ENCODE measurements at regions not wholly inside any gene's neighbourhood (a gene's known extent, or its start where the extent isn't known, plus 50 kb on each side); places are given as distances from the start of the nearest gene placed in this dataset.

DNA sequence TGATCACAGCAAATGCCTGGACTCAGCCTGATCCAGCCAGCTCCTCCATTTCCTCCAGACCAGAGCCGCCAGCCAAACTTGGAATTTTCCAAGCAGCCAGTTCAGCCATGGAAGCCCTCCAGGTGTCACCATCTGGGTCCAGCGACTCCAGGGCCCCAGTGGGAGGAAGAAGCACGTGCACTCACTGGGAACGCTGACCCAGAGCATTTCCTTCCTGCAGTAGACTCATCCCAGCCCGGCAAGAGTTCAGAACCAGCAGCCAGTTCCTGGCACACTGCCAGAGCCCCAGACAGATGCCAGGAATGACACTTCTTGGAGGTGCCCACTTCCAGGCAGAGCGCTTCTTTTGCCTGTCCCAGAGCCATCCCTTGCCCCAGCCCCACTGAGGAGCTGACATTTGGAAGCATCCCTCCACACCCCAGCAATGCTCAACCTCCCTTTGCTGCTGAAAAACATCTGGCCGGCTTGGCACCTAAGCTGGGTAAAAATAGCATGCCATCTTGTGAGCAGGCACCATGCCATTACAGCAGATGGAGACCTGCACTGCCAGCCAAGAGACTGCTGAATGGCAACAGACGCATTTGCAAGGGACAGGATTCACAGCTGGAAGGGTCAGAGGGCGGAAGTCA lies 460.3 kb upstream of the PROK2 start:
- Mint-ChIP-seq H3K27ac (no peak overlapping the region), H3K9me3 (no peaks in the 10 kb centered on the region), H3K36me3 (ENCODE audit: low read depth) (no peaks in the 10 kb centered on the region), H3K27me3 (ENCODE audit: low read depth) (peaks cover 3% of the 10 kb centered on the region), H3K4me1 (ENCODE audit: low read depth) (no peaks in the 10 kb centered on the region), H3K4me3 (no peak overlapping the region)
- no peak for DNase-seq (ENCODE audit: low spot score)

DNA sequence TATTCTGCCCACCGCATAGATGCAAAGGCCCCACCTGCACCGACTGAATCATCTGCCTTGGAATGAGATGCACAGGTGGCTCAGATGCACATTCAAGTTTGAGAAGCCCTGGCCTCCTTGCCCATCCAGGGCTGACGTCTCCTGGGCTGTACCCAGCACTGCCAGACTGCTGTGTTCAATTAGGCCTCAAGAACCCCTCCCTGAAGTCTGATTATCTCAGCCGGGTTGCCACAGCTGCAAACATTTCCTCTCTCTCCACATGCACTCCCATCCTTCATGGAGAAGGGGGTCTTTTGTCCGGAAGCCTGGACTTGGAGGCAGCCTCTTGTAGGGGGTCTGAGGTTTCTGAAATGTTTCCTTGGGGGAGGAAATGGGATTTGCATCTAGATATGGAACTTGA lies 459.4 kb upstream of the PROK2 start:
- H3K27ac Mint-ChIP-seq = no peak overlapping the region
- DNase-seq (ENCODE audit: low spot score) = no peak
- H3K4me1 Mint-ChIP-seq (ENCODE audit: low read depth) = no peaks in the 10 kb centered on the region
- no peaks in the 10 kb centered on the region for H3K27me3 Mint-ChIP-seq (ENCODE audit: low read depth)
- H3K4me3 Mint-ChIP-seq = no peak overlapping the region
- H3K36me3 Mint-ChIP-seq (ENCODE audit: low read depth) = no peaks in the 10 kb centered on the region
- H3K9me3 Mint-ChIP-seq = no peaks in the 10 kb centered on the region

GRCh38 chr3:72242326-72242725 lies 457.4 kb upstream of the PROK2 start:
- H3K9me3 Mint-ChIP-seq = no peaks in the 10 kb centered on the region
- no peak for DNase-seq (ENCODE audit: low spot score)
- H3K4me3 Mint-ChIP-seq = no peak overlapping the region
- no peaks in the 10 kb centered on the region for H3K36me3 Mint-ChIP-seq (ENCODE audit: low read depth)
- H3K27me3 Mint-ChIP-seq (ENCODE audit: low read depth) = no peaks in the 10 kb centered on the region
- H3K27ac Mint-ChIP-seq = no peak overlapping the region
- H3K4me1 Mint-ChIP-seq (ENCODE audit: low read depth) = no peaks in the 10 kb centered on the region

- no peak for DNase-seq (ENCODE audit: low spot score)
- Mint-ChIP-seq H3K27ac (no peak overlapping the region), H3K9me3 (no peaks in the 10 kb centered on the region), H3K27me3 (ENCODE audit: low read depth) (peaks cover 5% of the 10 kb centered on the region), H3K36me3 (ENCODE audit: low read depth) (no peaks in the 10 kb centered on the region), H3K4me3 (no peak overlapping the region), H3K4me1 (ENCODE audit: low read depth) (no peaks in the 10 kb centered on the region)
Measured at GRCh38 chr3:72241525-72241924, 456.6 kb upstream of the PROK2 start.

GRCh38 chr3:72240531-72240930 lies 455.6 kb upstream of the PROK2 start:
- DNase-seq (ENCODE audit: low spot score) = no peak
- Mint-ChIP-seq H3K4me3 (no peak overlapping the region), H3K27me3 (ENCODE audit: low read depth) (peaks cover 9% of the 10 kb centered on the region), H3K9me3 (no peaks in the 10 kb centered on the region), H3K4me1 (ENCODE audit: low read depth) (no peaks in the 10 kb centered on the region), H3K36me3 (ENCODE audit: low read depth) (no peaks in the 10 kb centered on the region), H3K27ac (no peak overlapping the region)

DNA sequence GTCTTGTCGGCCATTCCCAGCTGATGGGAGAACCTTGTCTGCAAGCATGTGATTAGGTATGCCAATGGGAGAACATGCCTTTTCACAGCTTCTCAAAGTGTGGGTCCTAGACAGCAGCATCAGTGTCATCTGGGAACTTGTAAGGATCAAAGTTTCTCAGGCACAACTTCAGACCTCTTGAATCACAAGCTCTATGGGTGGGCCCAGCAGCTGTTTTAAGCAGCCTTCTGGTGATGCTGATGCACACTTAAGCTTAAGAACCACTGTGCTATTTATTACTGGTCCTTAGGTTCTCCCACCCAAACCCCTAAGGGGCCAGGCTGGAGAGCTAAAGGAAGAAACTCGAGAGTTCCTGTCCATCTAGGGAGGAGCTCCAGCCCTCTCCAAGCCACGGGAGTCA lies 453.9 kb upstream of the PROK2 start:
- no peaks in the 10 kb centered on the region for H3K36me3 Mint-ChIP-seq (ENCODE audit: low read depth)
- no peak overlapping the region for H3K27ac Mint-ChIP-seq
- no peak for DNase-seq (ENCODE audit: low spot score)

DNA sequence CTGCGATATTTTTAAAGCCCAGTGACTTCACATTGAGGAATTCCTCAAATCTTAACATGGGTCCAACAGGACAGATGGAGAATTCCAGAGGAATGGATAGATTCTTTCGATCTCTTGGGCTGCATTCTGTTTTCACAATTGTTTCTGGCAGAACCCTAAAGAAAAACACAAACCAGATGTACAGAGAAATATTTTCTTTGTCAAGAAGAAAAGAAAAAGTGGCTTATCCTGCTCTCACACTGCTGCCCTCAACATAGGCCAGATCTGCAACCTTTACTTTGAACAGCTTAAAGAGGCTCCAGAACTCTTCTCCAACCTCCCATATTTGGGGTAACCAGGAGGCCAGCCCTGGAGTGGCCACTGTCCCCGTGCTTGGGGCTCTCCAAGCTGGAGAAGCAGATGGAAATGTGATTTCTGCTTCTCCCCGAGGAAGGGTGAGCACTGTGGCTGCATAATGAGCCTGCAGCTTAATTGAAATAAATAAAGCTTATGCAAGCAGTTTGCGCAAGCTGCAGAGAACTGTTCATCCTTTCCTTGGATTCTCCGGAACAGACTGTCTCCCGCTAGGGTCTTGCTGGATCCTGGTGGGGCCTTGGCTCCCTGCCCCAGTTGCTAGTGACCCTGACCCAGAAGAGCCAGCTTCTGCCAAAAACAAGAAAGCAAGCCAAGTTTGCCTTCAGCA lies 453.2 kb upstream of the PROK2 start:
- peaks cover 9% of the 10 kb centered on the region for H3K27me3 Mint-ChIP-seq (ENCODE audit: low read depth)
- H3K9me3 Mint-ChIP-seq = no peaks in the 10 kb centered on the region
- no peaks in the 10 kb centered on the region for H3K36me3 Mint-ChIP-seq (ENCODE audit: low read depth)

More for the DNA sequence above, 453.9 kb upstream of the PROK2 start:
- H3K4me1 Mint-ChIP-seq (ENCODE audit: low read depth) = no peaks in the 10 kb centered on the region
- no peak overlapping the region for H3K4me3 Mint-ChIP-seq
- peaks cover 9% of the 10 kb centered on the region for H3K27me3 Mint-ChIP-seq (ENCODE audit: low read depth)
- H3K9me3 Mint-ChIP-seq = no peaks in the 10 kb centered on the region

DNA sequence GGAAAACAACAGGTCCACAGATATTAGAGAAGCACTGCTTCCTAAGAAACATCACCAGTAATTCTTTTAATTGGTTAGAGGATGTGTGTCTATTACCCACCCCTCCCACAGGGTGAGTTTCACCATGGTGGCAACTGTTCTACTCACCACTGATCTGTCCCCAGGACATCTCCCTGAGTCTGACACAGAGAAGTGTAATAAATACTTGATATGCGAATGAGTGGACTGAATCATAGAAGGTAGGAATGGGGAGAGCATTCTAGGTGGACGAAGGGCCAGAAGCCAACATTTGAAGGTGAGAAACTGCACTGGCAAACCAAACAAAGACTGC lies 452.7 kb upstream of the PROK2 start:
- Mint-ChIP-seq H3K27me3 (ENCODE audit: low read depth) (peaks cover 9% of the 10 kb centered on the region), H3K27ac (no peak overlapping the region), H3K4me3 (no peak overlapping the region), H3K4me1 (ENCODE audit: low read depth) (no peaks in the 10 kb centered on the region), H3K36me3 (ENCODE audit: low read depth) (no peaks in the 10 kb centered on the region), H3K9me3 (no peaks in the 10 kb centered on the region)
- DNase-seq (ENCODE audit: low spot score) = no peak

More for the DNA sequence above, 453.2 kb upstream of the PROK2 start:
- Mint-ChIP-seq H3K4me1 (ENCODE audit: low read depth) (no peaks in the 10 kb centered on the region), H3K4me3 (no peak overlapping the region), H3K27ac (no peak overlapping the region)
- no peak for DNase-seq (ENCODE audit: low spot score)

DNA sequence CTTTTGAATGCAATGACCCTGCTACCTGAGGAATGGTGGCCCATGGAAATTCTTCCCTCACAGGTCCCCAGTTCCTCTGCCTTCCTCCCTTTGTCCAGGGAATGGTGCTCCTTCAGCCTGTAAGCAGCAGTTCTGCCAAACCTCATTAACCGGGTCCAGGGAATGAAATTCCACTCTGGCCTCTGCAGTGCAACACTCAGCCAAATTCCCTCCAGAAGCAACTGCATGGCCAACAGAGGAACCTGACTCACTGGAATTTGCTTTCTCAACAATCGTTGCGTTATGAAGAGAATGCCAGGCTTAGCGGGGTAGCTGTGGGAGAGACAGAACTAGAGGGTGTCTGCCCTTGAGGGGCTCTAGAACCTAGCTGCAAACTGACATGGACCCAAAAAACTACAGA lies 449.4 kb upstream of the PROK2 start:
- DNase-seq (ENCODE audit: low spot score) = no peak

GRCh38 chr3:72233571-72233970 lies 448.6 kb upstream of the PROK2 start:
- DNase-seq (ENCODE audit: low spot score) = no peak
- Mint-ChIP-seq H3K4me1 (ENCODE audit: low read depth) (no peaks in the 10 kb centered on the region), H3K4me3 (no peak overlapping the region), H3K27ac (no peak overlapping the region), H3K9me3 (no peaks in the 10 kb centered on the region), H3K27me3 (ENCODE audit: low read depth) (peaks cover 18% of the 10 kb centered on the region), H3K36me3 (ENCODE audit: low read depth) (no peaks in the 10 kb centered on the region)

More for the DNA sequence above, 449.4 kb upstream of the PROK2 start:
- Mint-ChIP-seq H3K9me3 (no peaks in the 10 kb centered on the region), H3K36me3 (ENCODE audit: low read depth) (no peaks in the 10 kb centered on the region), H3K27me3 (ENCODE audit: low read depth) (peaks cover 18% of the 10 kb centered on the region), H3K4me3 (no peak overlapping the region), H3K27ac (no peak overlapping the region), H3K4me1 (ENCODE audit: low read depth) (no peaks in the 10 kb centered on the region)

DNA sequence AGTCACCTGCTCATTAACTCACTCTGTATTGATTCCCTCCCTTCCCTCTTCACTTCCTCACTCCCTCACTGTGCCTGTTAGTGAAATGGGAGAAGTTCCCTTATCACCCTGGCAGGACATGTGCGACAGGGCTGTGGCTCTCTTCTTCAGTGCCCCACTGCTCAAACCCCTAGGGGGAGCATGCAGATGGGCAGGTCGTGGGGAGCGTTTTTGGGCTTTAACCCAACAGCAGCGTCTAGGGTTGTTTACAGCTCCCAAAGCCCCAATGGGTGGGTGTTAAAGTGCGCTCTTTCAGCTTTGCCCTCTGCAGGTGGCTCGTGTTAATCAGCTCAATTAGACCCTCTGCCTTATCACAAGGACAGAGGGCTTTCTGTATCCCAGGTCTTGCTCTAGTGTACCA lies 447.8 kb upstream of the PROK2 start:
- DNase-seq (ENCODE audit: low spot score) = no peak
- H3K9me3 Mint-ChIP-seq = no peaks in the 10 kb centered on the region
- H3K4me3 Mint-ChIP-seq = no peak overlapping the region
- no peak overlapping the region for H3K27ac Mint-ChIP-seq
- H3K36me3 Mint-ChIP-seq (ENCODE audit: low read depth) = no peaks in the 10 kb centered on the region
- H3K27me3 Mint-ChIP-seq (ENCODE audit: low read depth) = peaks cover 18% of the 10 kb centered on the region
- peaks cover 2% of the 10 kb centered on the region for H3K4me1 Mint-ChIP-seq (ENCODE audit: low read depth)

DNA sequence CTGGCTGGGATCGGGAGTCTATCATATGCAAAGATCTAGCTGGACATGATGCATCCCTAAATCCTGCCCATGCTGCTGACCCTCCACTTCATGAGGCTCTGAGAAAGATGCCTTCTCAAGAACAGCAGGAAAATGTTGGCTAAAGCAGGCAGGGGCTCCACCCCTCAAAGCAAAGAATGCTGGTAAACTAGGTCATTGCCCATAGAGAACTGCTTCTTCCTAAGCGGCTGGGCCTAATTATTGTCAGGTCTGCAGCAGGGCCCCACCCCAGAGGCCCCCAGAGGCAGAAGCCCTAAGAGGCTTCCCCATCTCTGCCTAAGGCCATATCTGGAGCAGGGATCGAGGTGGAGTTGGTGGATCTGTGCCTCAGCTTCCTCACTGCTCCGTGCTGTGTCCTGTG lies 447.4 kb upstream of the PROK2 start:
- Mint-ChIP-seq H3K4me3 (no peak overlapping the region), H3K4me1 (ENCODE audit: low read depth) (peaks cover 4% of the 10 kb centered on the region), H3K27ac (no peak overlapping the region), H3K36me3 (ENCODE audit: low read depth) (peaks cover under 1% of the 10 kb centered on the region), H3K9me3 (no peaks in the 10 kb centered on the region), H3K27me3 (ENCODE audit: low read depth) (peaks cover 18% of the 10 kb centered on the region)
- no peak for DNase-seq (ENCODE audit: low spot score)

DNA sequence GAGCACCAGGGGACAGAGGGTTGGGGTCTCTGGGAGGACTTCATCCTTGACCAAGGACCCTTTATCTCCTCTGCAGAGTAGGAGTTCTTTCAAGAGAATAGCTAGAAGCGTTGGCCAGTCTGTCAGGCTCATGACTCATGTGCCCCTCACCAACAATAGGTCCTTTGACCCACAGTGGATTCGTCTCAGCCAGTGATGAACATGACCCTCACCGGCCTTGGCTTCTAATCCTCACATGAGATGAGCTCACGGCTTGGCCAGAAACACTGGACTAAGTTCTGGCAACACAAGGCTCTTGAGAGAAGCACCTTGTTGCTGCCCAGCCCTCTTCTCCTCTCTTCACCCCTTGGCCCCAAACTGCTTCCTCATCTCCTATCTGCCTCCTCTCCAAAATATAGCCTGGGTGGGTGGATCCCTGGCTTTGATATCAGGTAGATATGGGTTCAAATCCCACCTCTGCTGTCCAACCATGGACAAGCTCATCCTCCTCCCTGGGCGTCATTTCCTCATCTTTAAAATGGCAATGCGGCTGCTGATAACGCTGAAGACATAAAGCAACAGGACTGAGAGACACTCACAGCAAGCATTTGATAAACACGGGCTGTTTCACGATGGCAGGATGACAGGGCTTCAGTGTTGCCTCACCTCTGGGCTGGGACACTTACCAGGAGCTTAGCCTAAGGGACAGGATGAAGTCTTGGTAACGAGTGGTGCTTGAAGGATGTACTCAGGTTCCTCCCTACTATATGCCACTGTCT lies 446.7 kb upstream of the PROK2 start:
- no peak for DNase-seq (ENCODE audit: low spot score)
- H3K27me3 Mint-ChIP-seq (ENCODE audit: low read depth) = peaks cover 13% of the 10 kb centered on the region
- no peak overlapping the region for H3K27ac Mint-ChIP-seq
- H3K4me1 Mint-ChIP-seq (ENCODE audit: low read depth) = peaks cover 4% of the 10 kb centered on the region
- peaks cover 1% of the 10 kb centered on the region for H3K36me3 Mint-ChIP-seq (ENCODE audit: low read depth)
- H3K9me3 Mint-ChIP-seq = peaks cover 2% of the 10 kb centered on the region
- H3K4me3 Mint-ChIP-seq = no peak overlapping the region

GRCh38 chr3:72230774-72231379 lies 445.9 kb upstream of the PROK2 start:
- Mint-ChIP-seq H3K27ac (no peak overlapping the region), H3K9me3 (peaks cover 9% of the 10 kb centered on the region), H3K36me3 (ENCODE audit: low read depth) (peaks cover 1% of the 10 kb centered on the region), H3K27me3 (ENCODE audit: low read depth) (peaks cover 9% of the 10 kb centered on the region), H3K4me1 (ENCODE audit: low read depth) (peaks cover 4% of the 10 kb centered on the region), H3K4me3 (no peak overlapping the region)
- no peak for DNase-seq (ENCODE audit: low spot score)
